DMS79 treated with DMSO at 0.1 percent for 48 hours (cell line): ENCODE measurements at regions not wholly inside any gene's neighbourhood (a gene's known extent, or its start where the extent isn't known, plus 50 kb on each side); places are given as distances from the start of the nearest gene placed in this dataset.

Experiments used
- DNase-seq: peaks from one replicate; lab custom pipeline; 2025; lab: John Stamatoyannopoulos, UW

- no peak for DNase-seq
Measured at GRCh38 chr2:225137971-225138370, 95.7 kb upstream of the DOCK10 start.

- no peak for DNase-seq
Measured at GRCh38 chr2:225136552-225136951, 94.3 kb upstream of the DOCK10 start.

- no peak for DNase-seq
Measured at GRCh38 chr2:225131898-225132297, 89.6 kb upstream of the DOCK10 start.

DNA sequence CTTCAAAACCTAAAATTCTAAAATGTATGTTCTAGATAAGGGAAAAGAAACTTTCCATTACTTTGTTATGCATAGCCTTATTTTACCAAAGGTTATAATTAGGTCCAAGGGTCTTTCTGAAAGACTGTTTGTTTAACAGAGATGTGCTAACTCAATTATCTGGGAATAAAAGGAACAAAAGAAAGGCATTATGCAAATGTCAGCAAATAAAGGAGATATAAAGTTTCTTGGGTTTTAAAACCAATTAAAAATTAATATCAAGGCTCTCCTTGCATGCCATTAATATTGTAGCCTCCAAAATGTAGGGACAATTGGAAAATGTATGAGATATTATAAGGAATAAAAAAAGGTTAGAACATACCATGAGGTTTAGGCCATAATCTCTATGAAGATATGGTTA is 87.8 kb upstream of the DOCK10 start:
- no peak for DNase-seq

DNA sequence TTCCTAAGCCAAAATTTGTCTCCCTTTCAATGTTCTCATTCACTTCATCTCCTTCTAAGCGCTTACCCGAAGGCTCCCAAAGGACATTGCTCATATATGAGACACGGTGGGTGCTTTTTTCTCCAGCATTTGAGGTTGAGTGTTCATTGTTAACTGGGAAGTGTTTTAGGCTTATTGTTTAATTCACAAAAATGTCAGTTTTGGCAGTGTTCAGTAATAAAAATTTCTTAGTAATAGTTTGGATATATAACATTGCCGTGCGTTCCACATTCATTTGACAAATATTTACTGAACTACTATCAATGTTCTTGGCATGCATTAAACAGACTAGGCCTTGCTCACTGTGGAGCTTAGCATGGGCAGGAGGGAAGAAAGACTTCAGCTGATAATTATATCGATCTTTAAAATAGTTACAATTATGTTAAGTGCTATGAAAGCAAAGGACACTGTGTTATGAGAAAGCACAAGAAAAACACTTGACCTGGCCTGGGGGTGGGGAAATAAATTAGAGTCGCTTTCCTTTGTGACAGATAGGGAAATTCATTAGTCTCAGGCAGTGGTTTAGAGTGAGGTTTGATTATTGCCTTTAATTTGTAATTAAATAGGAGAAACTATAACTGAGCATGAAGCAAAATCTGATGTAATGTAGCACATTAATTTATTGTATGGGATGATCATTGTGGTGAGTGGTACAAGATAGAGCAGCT is 82.2 kb upstream of the DOCK10 start:
- DNase-seq: no peak

- DNase-seq: no peak
Measured at GRCh38 chr2:225122583-225123486, 80.6 kb upstream of the DOCK10 start.

GRCh38 chr2:225122007-225122406 is 79.7 kb upstream of the DOCK10 start:
- DNase-seq: no peak

DNA sequence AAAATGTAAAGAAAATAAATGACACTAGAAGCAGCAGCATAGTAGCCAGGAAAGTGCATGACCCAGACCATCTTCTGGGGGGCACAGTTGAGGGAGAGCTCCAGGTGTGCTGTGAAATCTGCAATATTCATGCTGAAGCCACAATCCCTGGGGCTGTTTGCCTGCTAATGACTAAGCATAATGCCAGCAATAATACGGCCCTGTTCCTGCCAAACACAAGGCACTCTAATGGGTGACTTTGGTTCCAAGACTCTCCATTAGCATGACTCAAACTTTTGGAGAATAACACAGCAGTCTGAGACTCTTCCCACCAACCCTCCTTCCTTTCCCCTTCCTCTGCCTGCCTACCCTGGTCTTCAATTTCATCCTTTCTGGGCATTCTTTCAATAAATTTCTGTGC is 77.9 kb upstream of the DOCK10 start:
- DNase-seq: no peak

GRCh38 chr2:225117051-225117716 is 74.9 kb upstream of the DOCK10 start:
- no peak for DNase-seq

DNA sequence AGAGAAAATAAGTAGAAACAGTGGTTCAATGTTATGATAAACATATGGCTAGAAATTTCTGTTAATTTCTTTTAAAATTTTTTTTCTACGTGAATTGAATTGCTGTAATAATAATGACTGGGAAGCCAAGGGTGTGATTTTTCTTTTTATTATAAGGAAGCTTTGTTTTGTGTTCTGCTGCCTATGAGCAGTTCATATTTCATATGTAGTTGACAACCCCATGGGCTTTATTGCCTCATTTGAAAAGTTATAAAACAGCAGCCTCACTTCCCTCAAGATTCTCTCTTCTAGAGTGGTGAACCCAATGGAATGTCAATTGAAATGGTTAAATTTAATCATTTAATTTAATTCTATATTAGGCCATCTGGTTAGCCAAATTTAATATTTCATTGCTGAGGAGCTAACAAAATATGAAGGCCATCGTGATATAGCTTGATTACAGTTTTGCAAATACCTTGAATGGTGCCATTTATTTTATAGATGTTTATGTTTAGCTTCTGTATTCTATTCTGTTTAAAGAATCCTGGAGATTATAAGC is 72.6 kb upstream of the DOCK10 start:
- no peak for DNase-seq

DNA sequence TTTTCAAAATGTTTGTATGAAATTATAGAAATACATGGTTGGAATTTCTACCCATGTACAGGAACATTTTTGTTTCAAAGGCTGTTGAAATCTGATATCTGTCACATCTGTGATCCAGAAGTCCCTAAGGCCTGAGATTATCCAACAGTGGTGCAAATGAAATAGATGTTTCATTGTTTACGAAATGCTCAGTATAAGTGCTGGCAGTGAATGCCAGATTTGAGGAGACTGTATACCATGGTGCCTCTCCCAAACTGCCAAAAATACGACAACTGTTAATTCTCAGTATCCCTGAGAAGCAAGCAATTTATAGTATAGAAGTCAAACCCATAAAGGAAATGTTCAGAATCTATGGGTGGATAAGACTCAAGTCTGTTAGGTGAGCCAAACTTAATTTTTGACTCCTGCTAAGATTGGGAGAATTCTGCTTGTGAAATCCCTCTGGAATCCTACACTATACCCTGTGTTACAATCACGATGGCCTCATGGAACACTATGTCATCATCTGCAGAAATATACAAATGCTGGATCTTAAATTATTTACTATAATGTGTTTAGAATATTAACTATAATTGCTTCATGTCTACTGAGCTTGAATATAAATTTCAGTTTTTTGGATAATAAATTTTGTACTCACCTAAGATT is 71.2 kb upstream of the DOCK10 start:
- DNase-seq: no peak

- no peak for DNase-seq
Measured at GRCh38 chr2:225112362-225113126, 70.3 kb upstream of the DOCK10 start.

- no peak for DNase-seq
Measured at GRCh38 chr2:225108805-225109204, 66.5 kb upstream of the DOCK10 start.

- DNase-seq: no peak
Measured at GRCh38 chr2:225104971-225105370, 62.7 kb upstream of the DOCK10 start.

- DNase-seq: no peak
Measured at GRCh38 chr2:225104321-225104720, 62.1 kb upstream of the DOCK10 start.

GRCh38 chr2:225103737-225104141 is 61.5 kb upstream of the DOCK10 start:
- DNase-seq: no peak

- DNase-seq: no peak
Measured at GRCh38 chr2:225100856-225101294, 58.6 kb upstream of the DOCK10 start.

DNA sequence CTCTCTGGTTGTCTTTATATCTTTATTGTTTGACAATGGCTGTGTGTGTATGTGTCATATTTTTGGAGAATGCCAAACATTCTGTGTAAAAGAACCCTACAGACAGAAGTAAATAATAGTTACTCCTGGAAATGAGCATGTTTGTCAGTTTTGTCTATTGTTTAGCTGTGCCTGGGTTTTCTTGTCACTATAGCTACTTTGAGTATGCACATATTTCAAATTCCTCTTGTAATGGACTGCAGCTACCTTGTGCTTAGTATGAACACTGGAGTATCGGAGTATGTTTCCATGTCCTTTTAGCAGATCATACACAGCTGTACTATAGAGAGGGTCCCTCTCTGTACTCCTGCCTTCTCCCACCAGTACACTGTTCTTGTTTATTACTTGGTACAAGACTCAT is 58.0 kb upstream of the DOCK10 start:
- DNase-seq: no peak

- no peak for DNase-seq
Measured at GRCh38 chr2:225097035-225097434, 54.8 kb upstream of the DOCK10 start.
